PC-3 (cell line): ENCODE measurements at regions not wholly inside any gene's neighbourhood (a gene's known extent, or its start where the extent isn't known, plus 50 kb on each side); places are given as distances from the start of the nearest gene placed in this dataset.

ENCODE experiments used
- ATAC-seq: fragments of 200-7000 bp; cut with Tn5 transposase; 2 replicates; pipeline ENCODE4 v1.9.1; 2020; ENCODE audit warnings: mild to moderate bottlenecking, moderate library complexity
- BruUV-seq: library from RNA; stranded (reverse); fragments of 400-500 nt; replicated peaks from 2 replicates; lab custom pipeline; 2021; lab: Mats Ljungman, UMichigan
- CTCF ChIA-PET: fragments of 300-600 bp; sonication (Branson Sonifier 250); formaldehyde crosslinking; loops from one replicate; lab custom pipeline; 2022; ENCODE audit warnings: antibody characterized with exemption; lab: Charles Lee
- POLR2A ChIA-PET: fragments of 300-600 bp; sonication (Branson Sonifier 250); formaldehyde crosslinking; loops from one replicate; lab custom pipeline; 2022; ENCODE audit warnings: antibody characterized with exemption; ENCODE audit not compliant: unreplicated experiment; lab: Charles Lee
- DNase-seq: peaks from one replicate; pipeline ENCODE4 v3.0.0-alpha.2; 2015
- H2AFZ ChIP-seq: fragments of 300-600 bp; sonication (generic); 2 replicates; pipeline ENCODE4 v1.6.0; 2016; ENCODE audit warnings: antibody characterized with exemption, low read length
- H3F3A ChIP-seq: fragments of 300-600 bp; sonication (generic); one replicate; pipeline ENCODE4 v1.6.0; 2017; ENCODE audit warnings: antibody characterized with exemption, low read length, control low read depth, mild to moderate bottlenecking; ENCODE audit not compliant: unreplicated experiment
- H3K27ac ChIP-seq: fragments of 300-600 bp; sonication (generic); 2 replicates; pipeline ENCODE4 v1.5.1; 2016; ENCODE audit warnings: mild to moderate bottlenecking, low read length
- H3K27me3 ChIP-seq: fragments of 300-600 bp; sonication (generic); 2 replicates; pipeline ENCODE4 v1.6.1; 2016; ENCODE audit warnings: low read length, mixed read lengths
- H3K36me3 ChIP-seq: fragments of 300-600 bp; sonication (generic); 2 replicates; pipeline ENCODE4 v1.6.1; 2016; ENCODE audit warnings: low read depth, mixed run types, low read length, mixed read lengths
- H3K4me1 ChIP-seq: fragments of 300-600 bp; sonication (generic); 2 replicates; pipeline ENCODE4 v1.5.1; 2016; ENCODE audit warnings: low read length; ENCODE audit not compliant: insufficient read depth
- H3K4me2 ChIP-seq: fragments of 300-600 bp; sonication (generic); 2 replicates; pipeline ENCODE4 v1.6.0; 2016; ENCODE audit warnings: low read length
- H3K4me3 ChIP-seq: fragments of 300-600 bp; sonication (generic); 2 replicates; pipeline ENCODE4 v1.5.1; 2016; ENCODE audit warnings: mild to moderate bottlenecking, low read length, mixed read lengths
- H3K79me2 ChIP-seq: fragments of 300-600 bp; sonication (generic); 2 replicates; pipeline ENCODE4 v1.6.1; 2017; ENCODE audit warnings: low read length, mixed read lengths
- H3K9ac ChIP-seq: fragments of 300-600 bp; sonication (generic); 2 replicates; pipeline ENCODE4 v1.6.0; 2016; ENCODE audit warnings: mild to moderate bottlenecking, low read length
- H3K9me2 ChIP-seq: fragments of 300-600 bp; sonication (generic); replicated peaks from 2 replicates; pipeline ENCODE4 v1.6.1; 2016; ENCODE audit warnings: mixed run types, low read length, mixed read lengths
- H3K9me3 ChIP-seq: fragments of 300-600 bp; sonication (generic); 2 replicates; pipeline ENCODE4 v1.6.1; 2016; ENCODE audit warnings: low read length, mixed read lengths
- H4K20me1 ChIP-seq: fragments of 300-600 bp; sonication (generic); 2 replicates; pipeline ENCODE4 v1.6.1; 2016; ENCODE audit warnings: low read length, mixed read lengths
- EZH2 ChIP-seq: fragments of 300-600 bp; sonication (generic); IDR thresholded peaks from one replicate; pipeline ENCODE4 v1.6.1; 2017; ENCODE audit warnings: antibody characterized with exemption, mild to moderate bottlenecking, low read length; ENCODE audit not compliant: unreplicated experiment
- EZH2phosphoT487 ChIP-seq: fragments of 300-600 bp; sonication (generic); IDR thresholded peaks from 2 replicates; pipeline ENCODE4 v1.6.1; 2018; ENCODE audit warnings: mild to moderate bottlenecking, antibody characterized with exemption, low read length, borderline replicate concordance
- intact Hi-C: fragments of 100-400 bp; cut with micrococcal nuclease; formaldehyde crosslinking; loops from 2 replicates; pipeline ENCODE4 v1.9.0; 2023
- TF ChIP-seq, protein P1 (sequence below): fragments of 300-600 bp; sonication (generic); conservative IDR thresholded peaks from 2 replicates; pipeline ENCODE4 v1.5.1; 2017; ENCODE audit warnings: antibody characterized with exemption, low read depth, mild to moderate bottlenecking, low read length

DNA sequence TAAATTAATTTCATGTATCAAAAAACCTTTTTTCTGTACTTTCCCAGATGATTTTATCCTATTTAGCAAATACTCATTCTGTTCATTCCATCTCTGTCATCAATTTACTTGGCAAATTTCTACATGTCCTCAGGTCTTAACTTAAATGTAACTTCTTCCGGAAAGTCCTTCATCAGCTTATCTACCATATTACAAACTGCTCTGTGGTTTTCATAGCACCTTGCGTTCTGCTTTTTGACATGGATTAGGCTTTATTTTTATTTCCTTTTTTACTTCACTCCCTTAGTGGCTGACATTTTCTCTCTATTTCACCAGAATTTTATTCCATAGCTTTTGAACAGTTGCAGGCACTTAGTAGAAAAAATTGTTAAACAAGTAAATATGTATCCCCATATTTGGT is 1040.8 kb downstream of the TAF11L14 start:
- no peak for DNase-seq
- CTCF ChIA-PET, result no interaction called here
- Histone ChIP-seq H3K4me3 (no peak overlapping the region), H3K9me2 (no peaks in the 10 kb centered on the region), H3K36me3 (no peaks in the 10 kb centered on the region), H3K4me2 (no peak overlapping the region), H2AFZ (no peak overlapping the region), H3K9me3 (no peaks in the 10 kb centered on the region), H3K79me2 (no peaks in the 10 kb centered on the region), H4K20me1 (no peaks in the 10 kb centered on the region), H3K9ac (no peak overlapping the region), H3F3A (no peaks in the 10 kb centered on the region), H3K27me3 (no peaks in the 10 kb centered on the region), H3K27ac (no peak overlapping the region), H3K4me1 (no peaks in the 10 kb centered on the region)
- no peak for ATAC-seq
- BruUV-seq, result no TSS peak
- intact Hi-C loops, result no loop called here
- TF ChIP-seq, protein P1, sequence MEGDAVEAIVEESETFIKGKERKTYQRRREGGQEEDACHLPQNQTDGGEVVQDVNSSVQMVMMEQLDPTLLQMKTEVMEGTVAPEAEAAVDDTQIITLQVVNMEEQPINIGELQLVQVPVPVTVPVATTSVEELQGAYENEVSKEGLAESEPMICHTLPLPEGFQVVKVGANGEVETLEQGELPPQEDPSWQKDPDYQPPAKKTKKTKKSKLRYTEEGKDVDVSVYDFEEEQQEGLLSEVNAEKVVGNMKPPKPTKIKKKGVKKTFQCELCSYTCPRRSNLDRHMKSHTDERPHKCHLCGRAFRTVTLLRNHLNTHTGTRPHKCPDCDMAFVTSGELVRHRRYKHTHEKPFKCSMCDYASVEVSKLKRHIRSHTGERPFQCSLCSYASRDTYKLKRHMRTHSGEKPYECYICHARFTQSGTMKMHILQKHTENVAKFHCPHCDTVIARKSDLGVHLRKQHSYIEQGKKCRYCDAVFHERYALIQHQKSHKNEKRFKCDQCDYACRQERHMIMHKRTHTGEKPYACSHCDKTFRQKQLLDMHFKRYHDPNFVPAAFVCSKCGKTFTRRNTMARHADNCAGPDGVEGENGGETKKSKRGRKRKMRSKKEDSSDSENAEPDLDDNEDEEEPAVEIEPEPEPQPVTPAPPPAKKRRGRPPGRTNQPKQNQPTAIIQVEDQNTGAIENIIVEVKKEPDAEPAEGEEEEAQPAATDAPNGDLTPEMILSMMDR, result no peak
- POLR2A ChIA-PET, result no interaction called here

DNA sequence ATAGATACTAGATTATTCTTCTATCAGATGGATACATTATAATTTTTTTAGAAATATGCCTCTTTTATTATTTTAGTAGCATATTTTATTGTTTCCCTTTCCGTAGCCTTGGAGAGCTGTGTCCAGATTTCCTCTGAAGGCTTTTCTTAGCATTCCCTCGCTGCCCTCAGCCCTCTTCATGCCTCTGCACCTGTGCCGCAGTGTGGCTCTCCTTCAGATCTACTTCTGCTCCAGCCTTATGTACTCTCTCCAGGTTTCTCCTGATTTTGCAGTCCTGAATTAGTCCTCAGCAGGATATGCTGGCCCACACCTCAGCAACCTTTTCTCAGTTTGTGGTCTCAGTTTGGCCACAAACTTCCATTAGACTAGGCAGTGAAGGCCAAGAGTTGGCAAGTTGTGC is 1052.0 kb downstream of the TAF11L14 start:
- TF ChIP-seq, protein P1, result no peak
- TF ChIP-seq EZH2phosphoT487 (no peak), EZH2 (no peak)
- no peak overlapping the region for H2AFZ ChIP-seq
- no peaks in the 10 kb centered on the region for H3K36me3 ChIP-seq
- no TSS peak for BruUV-seq
- no peak overlapping the region for H3K9ac ChIP-seq
- no peak overlapping the region for H3K27ac ChIP-seq
- no peaks in the 10 kb centered on the region for H3K4me1 ChIP-seq
- DNase-seq (no peak), ATAC-seq (no peak)
- H3K9me2 ChIP-seq, result no peaks in the 10 kb centered on the region
- H3K27me3 ChIP-seq, result peaks cover 3% of the 10 kb centered on the region; the same call in 1 of the 2 replicates
- intact Hi-C loops, result no loop called here
- CTCF ChIA-PET, result no interaction called here
- no peak overlapping the region for H3K4me2 ChIP-seq
- no peaks in the 10 kb centered on the region for H3K9me3 ChIP-seq
- POLR2A ChIA-PET, result no interaction called here
- H4K20me1 ChIP-seq, result no peaks in the 10 kb centered on the region
- no peaks in the 10 kb centered on the region for H3K79me2 ChIP-seq
- H3F3A ChIP-seq, result no peaks in the 10 kb centered on the region
- H3K4me3 ChIP-seq, result no peak overlapping the region

DNA sequence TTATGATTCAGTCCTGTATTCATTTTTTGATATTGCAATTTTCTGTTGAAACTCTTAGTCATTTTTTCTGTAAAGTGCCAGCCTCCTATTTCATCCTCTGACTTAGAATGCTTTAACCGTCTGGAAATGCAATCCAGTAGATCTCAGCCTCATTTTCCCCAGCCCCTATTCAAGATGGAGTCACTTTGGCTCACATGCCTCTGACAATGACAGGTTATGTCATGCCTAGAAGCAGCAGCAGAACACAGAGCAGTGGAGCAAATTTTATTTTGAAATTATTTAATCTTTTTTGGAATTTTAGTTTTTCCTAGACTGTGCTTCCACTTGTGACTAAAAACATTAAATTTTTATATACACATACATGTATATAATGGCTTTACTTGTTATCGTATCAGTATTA is 1053.2 kb downstream of the TAF11L14 start:
- BruUV-seq, result no TSS peak
- Histone ChIP-seq H3F3A (no peaks in the 10 kb centered on the region), H3K36me3 (no peaks in the 10 kb centered on the region), H3K27ac (no peak overlapping the region), H3K4me3 (no peak overlapping the region), H3K9me3 (no peaks in the 10 kb centered on the region), H3K9ac (no peak overlapping the region), H3K4me2 (no peak overlapping the region), H3K79me2 (no peaks in the 10 kb centered on the region), H2AFZ (no peak overlapping the region), H3K4me1 (no peaks in the 10 kb centered on the region), H3K27me3 (peaks cover 3% of the 10 kb centered on the region; the same call in 1 of the 2 replicates), H4K20me1 (no peaks in the 10 kb centered on the region), H3K9me2 (no peaks in the 10 kb centered on the region)
- intact Hi-C loops, result no loop called here
- TF ChIP-seq EZH2 (no peak), EZH2phosphoT487 (no peak)
- TF ChIP-seq, protein P1, result no peak
- POLR2A ChIA-PET, result no interaction called here
- DNase-seq (no peak), ATAC-seq (no peak)
- CTCF ChIA-PET, result no interaction called here
